ENCODE measurements at regions not wholly inside any gene's neighbourhood (a gene's known extent, or its start where the extent isn't known, plus 50 kb on each side); places are given as distances from the start of the nearest gene placed in this dataset.
A peak's percentile ranks its signal among the peaks of the same experiment; 100 is the strongest.
"Not testable (repeated sequence)": the region's sequence is repeated elsewhere in the genome, so short reads cannot be mapped to it uniquely, and the experiment has no call there.

- no peak overlapping the region for H3K27ac ChIP-seq (ENCODE audit: low read depth, low read length)
- no peaks in the 10 kb centered on the region for H3K9me3 ChIP-seq (ENCODE audit: control insufficient read depth, insufficient read depth, low read length)
- DNase-seq (ENCODE audit: low read depth in 4 of 6, low spot score in 6 of 6) = no peak
- H3K4me3 ChIP-seq (ENCODE audit: low read depth, low read length) = no peak overlapping the region
- H3K4me1 ChIP-seq (ENCODE audit: control insufficient read depth, insufficient read depth, low read length) = no peaks in the 10 kb centered on the region
- H3K27me3 ChIP-seq (ENCODE audit: control insufficient read depth, insufficient read depth, low read length) = no peaks in the 10 kb centered on the region
- no peaks in the 10 kb centered on the region for H3K36me3 ChIP-seq (ENCODE audit: control insufficient read depth, insufficient read depth, low read length)
Observed at GRCh38 chr2:53033411-53033810, 734.2 kb upstream of the CHAC2 start.

GRCh38 chr2:53028746-53029423 is 738.7 kb upstream of the CHAC2 start:
- DNase-seq (ENCODE audit: low read depth in 4 of 6, low spot score in 6 of 6) = no peak
- WGBS (ENCODE audit: insufficient coverage) = 83% methylated on average over 1 of the region's 6 CpGs
- no peak overlapping the region for H3K4me3 ChIP-seq (ENCODE audit: low read depth, low read length)

DNA sequence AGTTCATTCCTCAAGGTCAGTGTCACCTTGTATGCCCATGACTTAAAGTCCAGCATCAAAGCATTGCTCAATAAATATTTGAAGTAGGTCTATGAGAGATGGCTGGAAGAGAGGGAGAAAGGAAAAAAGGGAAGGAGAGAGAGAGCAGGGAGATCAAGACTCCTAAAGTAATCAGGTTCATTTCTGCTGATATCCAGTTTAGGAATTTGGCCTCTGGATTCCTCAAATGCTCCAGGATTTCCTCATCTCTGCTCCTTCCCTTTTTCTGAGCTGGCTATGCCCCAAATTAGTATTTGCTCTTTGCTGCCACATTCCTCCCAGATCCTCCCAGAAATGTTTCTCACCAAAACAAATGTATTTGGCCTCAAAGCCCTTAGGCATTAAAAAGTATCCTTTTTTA is 739.4 kb upstream of the CHAC2 start:
- Histone ChIP-seq H3K36me3 (ENCODE audit: control insufficient read depth, insufficient read depth, low read length) (no peaks in the 10 kb centered on the region), H3K4me1 (ENCODE audit: control insufficient read depth, insufficient read depth, low read length) (no peaks in the 10 kb centered on the region), H3K27ac (ENCODE audit: low read depth, low read length) (no peak overlapping the region), H3K4me3 (ENCODE audit: low read depth, low read length) (no peak overlapping the region), H3K9me3 (ENCODE audit: control insufficient read depth, insufficient read depth, low read length) (no peaks in the 10 kb centered on the region), H3K27me3 (ENCODE audit: control insufficient read depth, insufficient read depth, low read length) (no peaks in the 10 kb centered on the region)
- no peak for DNase-seq (ENCODE audit: low read depth in 4 of 6, low spot score in 6 of 6)

More at GRCh38 chr2:53028746-53029423, 738.7 kb upstream of the CHAC2 start:
- H3K27ac ChIP-seq (ENCODE audit: low read depth, low read length) = no peak overlapping the region
- H3K4me1 ChIP-seq (ENCODE audit: control insufficient read depth, insufficient read depth, low read length) = no peaks in the 10 kb centered on the region
- no peaks in the 10 kb centered on the region for H3K36me3 ChIP-seq (ENCODE audit: control insufficient read depth, insufficient read depth, low read length)
- no peaks in the 10 kb centered on the region for H3K27me3 ChIP-seq (ENCODE audit: control insufficient read depth, insufficient read depth, low read length)
- H3K9me3 ChIP-seq (ENCODE audit: control insufficient read depth, insufficient read depth, low read length) = no peaks in the 10 kb centered on the region

- not testable (repeated sequence) for H3K9me3 ChIP-seq (ENCODE audit: control insufficient read depth, insufficient read depth, low read length); H3K27me3 ChIP-seq (ENCODE audit: control insufficient read depth, insufficient read depth, low read length); H3K36me3 ChIP-seq (ENCODE audit: control insufficient read depth, insufficient read depth, low read length); DNase-seq (ENCODE audit: low read depth in 4 of 6, low spot score in 6 of 6); H3K4me3 ChIP-seq (ENCODE audit: low read depth, low read length); H3K4me1 ChIP-seq (ENCODE audit: control insufficient read depth, insufficient read depth, low read length); H3K27ac ChIP-seq (ENCODE audit: low read depth, low read length)
- WGBS (ENCODE audit: insufficient coverage) = 100% methylated on average over 1 of the region's 4 CpGs
Observed at GRCh38 chr2:53022248-53022647, 745.4 kb upstream of the CHAC2 start.

GRCh38 chr2:53021828-53022227 is 745.8 kb upstream of the CHAC2 start:
- Histone ChIP-seq H3K27ac (ENCODE audit: low read depth, low read length) (no peak overlapping the region), H3K9me3 (ENCODE audit: control insufficient read depth, insufficient read depth, low read length) (no peaks in the 10 kb centered on the region), H3K4me3 (ENCODE audit: low read depth, low read length) (no peak overlapping the region), H3K36me3 (ENCODE audit: control insufficient read depth, insufficient read depth, low read length) (no peaks in the 10 kb centered on the region), H3K4me1 (ENCODE audit: control insufficient read depth, insufficient read depth, low read length) (no peaks in the 10 kb centered on the region), H3K27me3 (ENCODE audit: control insufficient read depth, insufficient read depth, low read length) (no peaks in the 10 kb centered on the region)
- WGBS (ENCODE audit: insufficient coverage) = 92% methylated on average over 2 of the region's 2 CpGs
- DNase-seq (ENCODE audit: low read depth in 4 of 6, low spot score in 6 of 6) = no peak

DNA sequence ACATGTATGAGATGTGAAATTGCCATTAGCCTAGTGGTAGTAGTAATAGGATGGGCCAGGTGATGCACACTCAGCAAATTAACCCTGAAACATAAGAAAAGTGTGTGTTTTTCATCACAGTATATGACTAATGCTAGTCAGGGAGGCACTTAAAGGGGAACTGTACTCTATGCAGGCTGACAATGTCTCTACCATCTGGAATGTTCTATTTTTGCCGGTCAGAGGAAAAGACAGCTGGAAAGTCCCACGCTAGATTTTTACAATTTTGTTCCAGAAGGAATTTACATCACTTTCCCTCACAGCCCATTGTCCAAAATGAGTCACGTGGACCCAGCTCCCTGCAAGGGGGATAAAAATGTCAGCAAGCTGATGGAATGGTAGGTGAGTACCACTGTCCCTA is 746.3 kb upstream of the CHAC2 start:
- Histone ChIP-seq H3K27me3 (ENCODE audit: control insufficient read depth, insufficient read depth, low read length) (no peaks in the 10 kb centered on the region), H3K4me1 (ENCODE audit: control insufficient read depth, insufficient read depth, low read length) (no peaks in the 10 kb centered on the region), H3K9me3 (ENCODE audit: control insufficient read depth, insufficient read depth, low read length) (no peaks in the 10 kb centered on the region), H3K36me3 (ENCODE audit: control insufficient read depth, insufficient read depth, low read length) (no peaks in the 10 kb centered on the region), H3K27ac (ENCODE audit: low read depth, low read length) (no peak overlapping the region), H3K4me3 (ENCODE audit: low read depth, low read length) (no peak overlapping the region)
- no CpG with 5 or more reads among the region's 3 CpGs for WGBS (ENCODE audit: insufficient coverage)
- DNase-seq (ENCODE audit: low read depth in 4 of 6, low spot score in 6 of 6) = peak in 1 of 6 donors; percentile 4

DNA sequence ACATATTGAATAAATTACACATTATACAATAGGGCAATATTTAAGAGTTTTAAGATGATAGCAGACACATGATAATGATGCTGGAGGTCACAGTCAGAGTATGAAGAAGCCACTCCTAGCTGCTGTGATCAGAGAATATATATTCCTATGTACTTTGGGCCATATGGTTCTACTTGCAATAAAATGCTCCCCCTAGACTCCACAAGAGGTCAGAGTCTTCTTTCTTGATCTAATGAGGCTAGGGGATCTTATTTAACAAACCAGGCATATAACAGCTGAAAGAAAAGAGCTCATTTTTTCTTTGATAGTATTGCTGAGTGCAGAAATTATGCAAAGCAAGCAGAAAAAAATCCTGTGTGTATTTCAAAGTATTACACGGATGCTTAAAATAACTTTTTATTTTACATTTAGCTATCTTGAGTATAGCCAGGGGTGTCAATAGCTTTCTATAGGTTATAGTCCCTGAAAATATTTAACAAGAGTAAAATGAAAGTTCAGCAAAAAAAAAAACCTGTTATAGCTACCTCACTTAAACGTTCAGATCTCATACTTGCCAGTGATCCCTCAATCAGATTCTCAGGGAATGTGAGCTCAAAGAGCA is 748.7 kb upstream of the CHAC2 start:
- H3K36me3 ChIP-seq (ENCODE audit: control insufficient read depth, insufficient read depth, low read length) = no peaks in the 10 kb centered on the region
- H3K27me3 ChIP-seq (ENCODE audit: control insufficient read depth, insufficient read depth, low read length) = no peaks in the 10 kb centered on the region
- H3K27ac ChIP-seq (ENCODE audit: low read depth, low read length) = no peak overlapping the region
- H3K4me1 ChIP-seq (ENCODE audit: control insufficient read depth, insufficient read depth, low read length) = no peaks in the 10 kb centered on the region
- peak in 3 of 6 donors; percentile 19 to 72 (median 59) for DNase-seq (ENCODE audit: low read depth in 4 of 6, low spot score in 6 of 6)
- WGBS (ENCODE audit: insufficient coverage) = no CpG with 5 or more reads among the region's 2 CpGs
- H3K9me3 ChIP-seq (ENCODE audit: control insufficient read depth, insufficient read depth, low read length) = no peaks in the 10 kb centered on the region
- H3K4me3 ChIP-seq (ENCODE audit: low read depth, low read length) = no peak overlapping the region

DNA sequence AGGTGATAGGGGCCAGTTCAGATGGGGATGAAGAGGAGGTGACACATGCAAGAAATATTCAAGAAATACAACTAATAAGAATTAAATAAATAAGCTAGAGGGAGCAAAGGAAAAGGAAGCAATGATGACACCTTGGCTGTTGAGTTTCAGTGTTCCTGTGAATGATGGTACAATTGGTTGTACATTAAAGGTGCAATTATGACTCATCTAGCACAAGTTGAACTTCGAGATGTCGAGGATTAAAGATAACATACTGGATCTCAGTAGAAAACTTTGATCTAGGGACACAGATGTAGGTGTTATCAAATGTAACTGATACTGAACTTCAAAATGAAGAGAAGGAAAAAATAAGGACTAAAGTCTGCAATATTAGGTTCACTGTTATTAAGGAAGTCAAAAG is 760.6 kb upstream of the CHAC2 start:
- no peak for DNase-seq (ENCODE audit: low read depth in 4 of 6, low spot score in 6 of 6)
- Histone ChIP-seq H3K4me1 (ENCODE audit: control insufficient read depth, insufficient read depth, low read length) (no peaks in the 10 kb centered on the region), H3K9me3 (ENCODE audit: control insufficient read depth, insufficient read depth, low read length) (no peaks in the 10 kb centered on the region), H3K4me3 (ENCODE audit: low read depth, low read length) (no peak overlapping the region), H3K27ac (ENCODE audit: low read depth, low read length) (no peak overlapping the region), H3K36me3 (ENCODE audit: control insufficient read depth, insufficient read depth, low read length) (no peaks in the 10 kb centered on the region), H3K27me3 (ENCODE audit: control insufficient read depth, insufficient read depth, low read length) (no peaks in the 10 kb centered on the region)
- 92% methylated on average over 2 of the region's 2 CpGs for WGBS (ENCODE audit: insufficient coverage)

GRCh38 chr2:53004413-53004812 is 763.2 kb upstream of the CHAC2 start:
- H3K4me1 ChIP-seq (ENCODE audit: control insufficient read depth, insufficient read depth, low read length) = no peaks in the 10 kb centered on the region
- no CpG with 5 or more reads among the region's 3 CpGs for WGBS (ENCODE audit: insufficient coverage)
- H3K4me3 ChIP-seq (ENCODE audit: low read depth, low read length) = no peak overlapping the region
- no peak overlapping the region for H3K27ac ChIP-seq (ENCODE audit: low read depth, low read length)
- no peaks in the 10 kb centered on the region for H3K27me3 ChIP-seq (ENCODE audit: control insufficient read depth, insufficient read depth, low read length)
- peak in 1 of 6 donors; percentile 2 for DNase-seq (ENCODE audit: low read depth in 4 of 6, low spot score in 6 of 6)
- no peaks in the 10 kb centered on the region for H3K36me3 ChIP-seq (ENCODE audit: control insufficient read depth, insufficient read depth, low read length)
- no peaks in the 10 kb centered on the region for H3K9me3 ChIP-seq (ENCODE audit: control insufficient read depth, insufficient read depth, low read length)

DNA sequence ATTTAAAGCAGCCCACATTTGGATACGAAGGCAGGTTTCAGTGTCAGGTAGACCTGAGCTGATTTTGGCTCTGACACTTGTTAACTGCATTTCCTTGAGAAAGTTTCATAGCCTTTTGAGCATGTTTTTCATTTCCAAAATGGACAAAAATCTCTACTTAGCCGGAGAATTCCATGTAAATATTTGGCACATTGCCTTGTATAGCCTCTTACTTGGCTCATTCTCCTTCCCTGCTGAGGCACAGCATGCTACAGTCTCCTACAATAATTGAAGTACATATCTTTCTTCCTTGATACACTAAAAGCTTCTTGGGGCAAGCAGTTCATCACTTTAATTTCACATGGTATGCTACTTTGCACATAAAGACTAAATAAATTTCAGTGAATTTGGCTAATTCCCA is 772.2 kb upstream of the CHAC2 start:
- H3K27me3 ChIP-seq (ENCODE audit: control insufficient read depth, insufficient read depth, low read length) = no peaks in the 10 kb centered on the region
- H3K4me1 ChIP-seq (ENCODE audit: control insufficient read depth, insufficient read depth, low read length) = no peaks in the 10 kb centered on the region
- no peaks in the 10 kb centered on the region for H3K36me3 ChIP-seq (ENCODE audit: control insufficient read depth, insufficient read depth, low read length)
- peak in 2 of 6 donors; percentile 20 to 31 for DNase-seq (ENCODE audit: low read depth in 4 of 6, low spot score in 6 of 6)
- no peak overlapping the region for H3K4me3 ChIP-seq (ENCODE audit: low read depth, low read length)
- H3K27ac ChIP-seq (ENCODE audit: low read depth, low read length) = no peak overlapping the region
- peaks cover 4% of the 10 kb centered on the region for H3K9me3 ChIP-seq (ENCODE audit: control insufficient read depth, insufficient read depth, low read length)
- 54% methylated on average over 2 of the region's 2 CpGs for WGBS (ENCODE audit: insufficient coverage)
